A549 (cell line): ENCODE measurements at regions not wholly inside any gene's neighbourhood (a gene's known extent, or its start where the extent isn't known, plus 50 kb on each side); places are given as distances from the start of the nearest gene placed in this dataset.

Source experiments
- ATAC-seq, 2 experiments: fragments of 200-7000 bp in 1 of 2; fragments of >200 bp in 1 of 2; cut with Nextera tagmentation in 1 of 2; cut with Tn5 transposase in 1 of 2; 3 replicates each; pipeline versions ENCODE4 v1.8.0 to v1.9.1; 2018 to 2020; ENCODE audit warnings: mild to moderate bottlenecking in 1 of 2, moderate library complexity in 1 of 2
- CTCF ChIA-PET: fragments of 300-600 bp; sonication (Branson Sonifier 250); formaldehyde crosslinking; extraction: SDS; loops from one replicate; lab custom pipeline; 2021; ENCODE audit warnings: antibody characterized with exemption, inconsistent platforms; lab: Yijun Ruan, JAX
- POLR2A ChIA-PET: fragments of 350-600 bp; formaldehyde crosslinking; extraction: SDS; loops from one replicate; lab custom pipeline; 2021; ENCODE audit warnings: antibody characterized with exemption, inconsistent platforms; lab: Yijun Ruan, JAX
- DNase-seq, 2 experiments: peaks; one replicate each; pipeline versions ENCODE4 v3.0.0 to v3.0.0-alpha.2; 2011 to 2016; ENCODE audit warnings: low read depth in 1 of 2, low spot score in 1 of 2
- FAIRE-seq: peaks from 2 replicates; lab custom pipeline; 2011; peaks lifted over from hg19 to GRCh38; lab: Jason Lieb, UNC
- H3K27ac ChIP-seq, 2 experiments: fragments of >200 bp; sonication (Bioruptor Twin); formaldehyde crosslinking; 3 replicates each; pipeline ENCODE4 v1.5.1; 2016 to 2017
- H3K4me1 ChIP-seq: fragments of >200 bp; sonication (Bioruptor Twin); formaldehyde crosslinking; 3 replicates; pipeline ENCODE4 v1.6.1; 2016
- H3K4me2 ChIP-seq: fragments of >200 bp; sonication (Bioruptor Twin); formaldehyde crosslinking; 3 replicates; pipeline ENCODE4 v1.6.1; 2016
- H3K4me3 ChIP-seq: fragments of >200 bp; sonication (Bioruptor Twin); formaldehyde crosslinking; 3 replicates; pipeline ENCODE4 v1.5.1; 2016
- H3K9me3 ChIP-seq: fragments of >200 bp; sonication (Bioruptor Twin); formaldehyde crosslinking; 3 replicates; pipeline ENCODE4 v1.6.1; 2016
- CEBPB ChIP-seq, 2 experiments: fragments of >200 bp in 1 of 2; sonication (Bioruptor Twin) in 1 of 2; formaldehyde crosslinking in 1 of 2; IDR thresholded peaks; 2 replicates each; pipeline ENCODE4 v1.6.1; 2012 to 2016
- EP300 ChIP-seq, 2 experiments: fragments of >200 bp; sonication (Bioruptor Twin); formaldehyde crosslinking; IDR thresholded peaks; 2 replicates in 1 of 2; 3 replicates in 1 of 2; pipeline ENCODE4 v1.6.1; 2016 to 2017
- ESRRA ChIP-seq: fragments of 150-350 bp; IDR thresholded peaks from 2 replicates; pipeline ENCODE4 v1.6.1; 2014; ENCODE audit warnings: mild to moderate bottlenecking, low read length, borderline replicate concordance
- FOSL2 ChIP-seq, 2 experiments: fragments of 450-650 bp in 1 of 2; fragments of >200 bp in 1 of 2; sonication (Bioruptor Twin) in 1 of 2; formaldehyde crosslinking; IDR thresholded peaks; 2 replicates each; pipeline versions ENCODE4 v1.5.0 to v1.6.1; 2016 to 2020; ENCODE audit warnings: mild to moderate bottlenecking in 1 of 2, moderate library complexity in 1 of 2
- FOXS1 ChIP-seq: fragments of 250-450 bp; sonication (Bioruptor Pico); IDR thresholded peaks from 2 replicates; pipeline ENCODE4 v1.5.0; 2020; ENCODE audit warnings: mild to moderate bottlenecking, moderate library complexity
- HDAC2 ChIP-seq: fragments of 200-600 bp; sonication (generic); IDR thresholded peaks from 2 replicates; pipeline ENCODE4 v1.6.1; 2016
- HEYL ChIP-seq: fragments of 250-450 bp; sonication (Bioruptor Pico); IDR thresholded peaks from 2 replicates; pipeline ENCODE4 v1.8.0; 2021; ENCODE audit warnings: mild to moderate bottlenecking, moderate library complexity
- HOXB13 ChIP-seq: fragments of 250-450 bp; sonication (Bioruptor Pico); IDR thresholded peaks from 2 replicates; pipeline ENCODE4 v1.5.0; 2020; ENCODE audit warnings: low read depth, mild to moderate bottlenecking, moderate library complexity
- KDM1A ChIP-seq: fragments of 200-600 bp; sonication (generic); IDR thresholded peaks from 2 replicates; pipeline ENCODE4 v1.6.1; 2016; ENCODE audit warnings: low read depth, mild to moderate bottlenecking
- KDM5A ChIP-seq: fragments of 200-600 bp; sonication (generic); IDR thresholded peaks from 2 replicates; pipeline ENCODE4 v1.6.1; 2016; ENCODE audit warnings: antibody characterized with exemption, mild to moderate bottlenecking
- MAFK ChIP-seq: fragments of 450-650 bp; IDR thresholded peaks from 2 replicates; pipeline ENCODE4 v1.6.1; 2014; ENCODE audit not compliant: partially characterized antibody
- RARB ChIP-seq: fragments of 250-450 bp; sonication (Bioruptor Pico); IDR thresholded peaks from 2 replicates; pipeline ENCODE4 v1.8.0; 2021; ENCODE audit warnings: mild to moderate bottlenecking, moderate library complexity
- RCOR1 ChIP-seq: fragments of 150-350 bp; IDR thresholded peaks from 2 replicates; pipeline ENCODE4 v1.6.1; 2014; ENCODE audit warnings: antibody characterized with exemption, low read length, low read depth
- RFX5 ChIP-seq: fragments of 450-650 bp; IDR thresholded peaks from 2 replicates; pipeline ENCODE4 v1.7.1; 2014; ENCODE audit warnings: antibody characterized with exemption, mild to moderate bottlenecking, moderate library complexity
- SREBF2 ChIP-seq: fragments of 450-650 bp; IDR thresholded peaks from 2 replicates; pipeline ENCODE4 v1.6.1; 2014; ENCODE audit warnings: mild to moderate bottlenecking, moderate library complexity
- TFCP2L1 ChIP-seq: fragments of 250-450 bp; sonication (Bioruptor Pico); IDR thresholded peaks from 2 replicates; pipeline ENCODE4 v1.5.0; 2021; ENCODE audit warnings: mild to moderate bottlenecking
- TP53 ChIP-seq: fragments of 250-450 bp; sonication (Bioruptor Pico); IDR thresholded peaks from 2 replicates; pipeline ENCODE4 v1.5.0; 2021; ENCODE audit warnings: mild to moderate bottlenecking, moderate library complexity
- ZNF302 ChIP-seq: fragments of 250-450 bp; sonication (Bioruptor Pico); IDR thresholded peaks from 2 replicates; pipeline ENCODE4 v1.9.0; 2021; ENCODE audit warnings: inconsistent platforms, mild to moderate bottlenecking, moderate library complexity
- ZSCAN20 ChIP-seq: fragments of 250-450 bp; sonication (Bioruptor Pico); IDR thresholded peaks from 2 replicates; pipeline ENCODE4 v1.8.0; 2022; ENCODE audit warnings: mild to moderate bottlenecking, moderate library complexity
- WGBS: methylation state at CpG from one replicate; pipeline ENCODE4 v1.1.6; 2017; ENCODE audit errors: missing lambda C conversion rate; 5-methylcytosine and 5-hydroxymethylcytosine counted together
- TF ChIP-seq, protein P1 (sequence below): fragments of >200 bp; sonication (Bioruptor Twin); formaldehyde crosslinking; IDR thresholded peaks from 3 replicates; pipeline ENCODE4 v1.6.1; 2016
- TF ChIP-seq, protein P2 (sequence below): fragments of >200 bp; sonication (Bioruptor Twin); formaldehyde crosslinking; IDR thresholded peaks from 2 replicates; pipeline ENCODE4 v1.6.1; 2016
- TF ChIP-seq, protein P3 (sequence below): fragments of 150-350 bp; IDR thresholded peaks from 2 replicates; pipeline ENCODE4 v1.6.1; 2014; ENCODE audit warnings: low read depth, mild to moderate bottlenecking, low read length
- TF ChIP-seq, protein P4 (sequence below): IDR thresholded peaks from 2 replicates; pipeline ENCODE4 v1.6.1; 2012

DNA sequence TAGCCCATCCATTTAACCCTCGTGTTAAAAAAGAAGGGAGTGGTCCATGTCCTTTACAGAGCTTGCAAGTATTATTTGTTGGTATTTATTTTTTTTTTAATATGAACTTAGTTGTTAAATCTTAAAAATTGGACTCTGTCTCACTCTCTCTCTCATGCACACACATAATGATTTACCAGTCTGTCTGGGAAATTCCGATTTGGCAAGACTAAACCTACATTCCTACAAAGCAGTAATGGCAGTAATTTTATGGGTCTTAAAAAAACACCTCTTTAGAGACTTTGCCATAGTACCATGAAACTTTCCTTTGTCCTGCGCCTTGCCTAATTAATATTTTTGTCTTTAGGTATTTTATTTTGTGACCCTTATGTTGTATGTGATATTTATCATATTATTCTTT, 239.5 kb upstream of the PPP1R3A start:
- FAIRE-seq (no peak), DNase-seq (no peak)
- H3K27ac ChIP-seq = no peak overlapping the region
- no peak overlapping the region for H3K4me3 ChIP-seq
- POLR2A ChIA-PET = no interaction called here
- 4% methylated on average over 3 of the region's 3 CpGs for WGBS
- TF ChIP-seq FOXS1 (no peak), MAFK (no peak), RCOR1 (no peak), CEBPB (IDR thresholded peaks at IDR 0.05) (no peak), SREBF2 (no peak), TP53 (CRISPR knock-in tag) (no peak), KDM5A (no peak), RFX5 (no peak)
- TF ChIP-seq, protein P1, sequence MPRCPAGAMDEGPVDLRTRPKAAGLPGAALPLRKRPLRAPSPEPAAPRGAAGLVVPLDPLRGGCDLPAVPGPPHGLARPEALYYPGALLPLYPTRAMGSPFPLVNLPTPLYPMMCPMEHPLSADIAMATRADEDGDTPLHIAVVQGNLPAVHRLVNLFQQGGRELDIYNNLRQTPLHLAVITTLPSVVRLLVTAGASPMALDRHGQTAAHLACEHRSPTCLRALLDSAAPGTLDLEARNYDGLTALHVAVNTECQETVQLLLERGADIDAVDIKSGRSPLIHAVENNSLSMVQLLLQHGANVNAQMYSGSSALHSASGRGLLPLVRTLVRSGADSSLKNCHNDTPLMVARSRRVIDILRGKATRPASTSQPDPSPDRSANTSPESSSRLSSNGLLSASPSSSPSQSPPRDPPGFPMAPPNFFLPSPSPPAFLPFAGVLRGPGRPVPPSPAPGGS = no peak
- TF ChIP-seq, all 56 proteins: peak for 0
- no peak for ATAC-seq
- Histone ChIP-seq H3K9me3 (no peaks in the 10 kb centered on the region), H3K4me2 (no peak overlapping the region), H3K4me1 (no peaks in the 10 kb centered on the region)
- CTCF ChIA-PET = no interaction called here

DNA sequence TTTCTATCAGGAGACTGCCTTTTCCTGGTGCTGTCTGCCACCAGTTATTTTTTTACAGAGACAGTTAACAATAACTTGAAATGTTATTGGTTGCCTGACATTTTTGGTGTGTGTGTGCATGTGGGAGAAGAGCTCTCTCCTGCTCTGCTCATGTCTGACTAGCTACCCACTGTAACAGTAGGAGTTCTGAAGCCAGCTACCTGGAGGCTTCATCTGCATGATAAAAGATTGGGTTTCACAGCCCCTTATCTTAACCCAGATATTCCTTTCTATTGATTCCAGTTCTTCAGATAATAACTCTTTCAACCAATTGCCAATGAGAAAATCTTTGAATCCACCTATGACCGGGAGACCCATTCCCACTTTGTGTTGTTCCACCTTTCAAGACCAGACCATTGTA, 237.4 kb upstream of the PPP1R3A start:
- no peak for ATAC-seq
- Histone ChIP-seq H3K4me3 (no peak overlapping the region), H3K4me1 (no peaks in the 10 kb centered on the region), H3K9me3 (no peaks in the 10 kb centered on the region), H3K27ac (no peak overlapping the region), H3K4me2 (no peak overlapping the region)
- POLR2A ChIA-PET = no interaction called here
- CTCF ChIA-PET = no interaction called here
- no peak for TF ChIP-seq CEBPB (IDR thresholded peaks at IDR 0.05)
- no peak for TF ChIP-seq ZNF302 (CRISPR knock-in tag)
- TF ChIP-seq RFX5 = no peak
- no peak for FAIRE-seq
- DNase-seq = no peak
- WGBS = 26% methylated on average over 1 of the region's 1 CpG

DNA sequence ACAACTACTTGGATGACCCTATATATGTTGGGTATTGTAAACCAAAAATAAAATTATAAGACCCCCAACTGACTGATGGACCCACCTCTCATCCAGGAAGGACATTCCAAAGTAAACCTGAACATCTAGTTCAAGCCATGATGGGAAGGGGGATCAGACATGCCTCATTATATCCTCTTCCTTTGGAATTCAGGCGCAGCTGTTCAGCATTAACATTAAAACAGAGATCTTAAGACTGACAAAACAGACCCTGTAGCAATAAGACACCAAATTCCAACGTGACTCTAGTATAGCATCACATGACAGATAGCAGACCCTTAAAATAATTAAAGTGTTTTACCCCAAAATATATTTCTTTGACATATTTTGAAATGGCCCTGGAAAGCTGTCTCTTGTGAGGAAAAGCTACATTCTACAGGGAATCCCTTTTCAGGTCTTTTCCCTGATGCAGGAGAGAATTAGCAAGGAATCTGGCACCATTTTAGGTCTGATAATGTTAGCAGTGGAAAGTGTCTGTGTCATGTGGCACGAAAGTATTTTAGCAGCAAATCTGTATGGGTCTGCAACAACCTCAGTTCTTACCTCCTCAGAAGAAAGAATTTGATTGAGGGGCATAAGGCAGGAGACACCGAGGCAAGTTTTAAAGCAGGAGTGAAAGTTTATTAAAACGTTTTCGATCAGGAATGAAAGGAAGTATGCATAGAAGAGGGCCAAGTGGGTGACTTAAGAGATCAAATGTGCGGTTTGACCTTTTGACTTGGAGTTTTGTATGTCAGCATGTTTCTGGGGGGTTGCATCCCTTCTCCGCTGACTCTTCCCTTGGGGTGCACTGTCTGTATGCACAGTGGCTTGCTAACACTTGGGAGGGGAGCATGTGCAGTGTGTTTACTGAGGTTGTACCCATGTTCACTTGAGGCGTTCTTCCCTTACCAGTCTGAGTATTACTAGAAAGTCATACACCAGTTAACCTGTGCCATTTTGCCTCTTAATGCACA, 236.6 kb upstream of the PPP1R3A start:
- ATAC-seq = no peak
- H3K27ac ChIP-seq = no peak overlapping the region
- FAIRE-seq = no peak
- 23% methylated on average over 9 of the region's 9 CpGs for WGBS
- TF ChIP-seq HDAC2 (no peak), HOXB13 (no peak), EP300 (IDR thresholded peaks at IDR 0.05) (no peak), FOSL2 (IDR thresholded peaks at IDR 0.05) (no peak), FOSL2 (CRISPR knock-in tag; IDR thresholded peaks at IDR 0.05) (no peak), KDM1A (no peak), ZSCAN20 (CRISPR knock-in tag) (no peak), RARB (no peak), TFCP2L1 (no peak), HEYL (no peak), ESRRA (no peak)
- TF ChIP-seq, protein P2, sequence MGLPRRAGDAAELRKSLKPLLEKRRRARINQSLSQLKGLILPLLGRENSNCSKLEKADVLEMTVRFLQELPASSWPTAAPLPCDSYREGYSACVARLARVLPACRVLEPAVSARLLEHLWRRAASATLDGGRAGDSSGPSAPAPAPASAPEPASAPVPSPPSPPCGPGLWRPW = no peak
- TF ChIP-seq, protein P1 = no peak
- TF ChIP-seq, protein P3, sequence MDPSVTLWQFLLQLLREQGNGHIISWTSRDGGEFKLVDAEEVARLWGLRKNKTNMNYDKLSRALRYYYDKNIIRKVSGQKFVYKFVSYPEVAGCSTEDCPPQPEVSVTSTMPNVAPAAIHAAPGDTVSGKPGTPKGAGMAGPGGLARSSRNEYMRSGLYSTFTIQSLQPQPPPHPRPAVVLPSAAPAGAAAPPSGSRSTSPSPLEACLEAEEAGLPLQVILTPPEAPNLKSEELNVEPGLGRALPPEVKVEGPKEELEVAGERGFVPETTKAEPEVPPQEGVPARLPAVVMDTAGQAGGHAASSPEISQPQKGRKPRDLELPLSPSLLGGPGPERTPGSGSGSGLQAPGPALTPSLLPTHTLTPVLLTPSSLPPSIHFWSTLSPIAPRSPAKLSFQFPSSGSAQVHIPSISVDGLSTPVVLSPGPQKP = no peak
- TF ChIP-seq, protein P4, sequence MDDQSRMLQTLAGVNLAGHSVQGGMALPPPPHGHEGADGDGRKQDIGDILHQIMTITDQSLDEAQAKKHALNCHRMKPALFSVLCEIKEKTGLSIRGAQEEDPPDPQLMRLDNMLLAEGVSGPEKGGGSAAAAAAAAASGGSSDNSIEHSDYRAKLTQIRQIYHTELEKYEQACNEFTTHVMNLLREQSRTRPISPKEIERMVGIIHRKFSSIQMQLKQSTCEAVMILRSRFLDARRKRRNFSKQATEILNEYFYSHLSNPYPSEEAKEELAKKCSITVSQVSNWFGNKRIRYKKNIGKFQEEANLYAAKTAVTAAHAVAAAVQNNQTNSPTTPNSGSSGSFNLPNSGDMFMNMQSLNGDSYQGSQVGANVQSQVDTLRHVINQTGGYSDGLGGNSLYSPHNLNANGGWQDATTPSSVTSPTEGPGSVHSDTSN = no peak
- CTCF ChIA-PET = no interaction called here
- no peak overlapping the region for H3K4me2 ChIP-seq
- H3K4me3 ChIP-seq = no peak overlapping the region
- POLR2A ChIA-PET = no interaction called here
- no peaks in the 10 kb centered on the region for H3K9me3 ChIP-seq
- H3K4me1 ChIP-seq = no peaks in the 10 kb centered on the region
- DNase-seq = no peak
